GM12892 (cell line): ENCODE measurements at regions not wholly inside any gene's neighbourhood (a gene's known extent, or its start where the extent isn't known, plus 50 kb on each side); places are given as distances from the start of the nearest gene placed in this dataset.

ENCODE experiments used
- POLR2A ChIP-seq: IDR thresholded peaks from 2 replicates; pipeline ENCODE4 v1.6.1; 2011; ENCODE audit warnings: low read depth, low read length, control low read depth
- POLR2AphosphoS5 ChIP-seq: IDR thresholded peaks from 2 replicates; pipeline ENCODE4 v1.6.1; 2011; ENCODE audit warnings: low read depth, low read length, control low read depth

DNA sequence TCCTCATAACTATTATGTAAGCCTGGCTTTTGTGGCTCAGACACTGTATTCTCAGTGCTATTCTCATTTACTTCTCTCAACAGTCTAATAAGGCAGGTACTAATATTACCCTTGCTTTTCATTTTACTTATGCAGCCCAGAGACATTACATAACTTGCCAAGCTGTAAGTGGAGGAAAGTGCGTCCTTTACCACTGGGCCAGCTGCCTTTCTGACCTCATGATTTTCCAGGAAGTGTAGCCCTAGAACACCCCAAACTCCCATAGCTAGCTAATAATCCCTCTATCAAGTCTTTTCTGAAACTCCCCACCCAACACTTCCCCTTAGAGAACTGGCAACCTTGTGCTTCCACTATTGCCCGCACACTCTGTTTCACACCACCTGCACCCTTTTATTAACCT, 192.9 kb upstream of the HMHB1 start:
- no peak for TF ChIP-seq POLR2AphosphoS5
- TF ChIP-seq POLR2A: no peak
